Fibroblast of skin of back (primary cell): ENCODE measurements at regions not wholly inside any gene's neighbourhood (a gene's known extent, or its start where the extent isn't known, plus 50 kb on each side); places are given as distances from the start of the nearest gene placed in this dataset.

Source experiments
- DNase-seq: peaks from one replicate; pipeline ENCODE4 v3.0.0-alpha.2; 2013

- no peak for DNase-seq
Observed at GRCh38 chr13:78325585-78325984, 277.8 kb downstream of the POU4F1 start.

DNA sequence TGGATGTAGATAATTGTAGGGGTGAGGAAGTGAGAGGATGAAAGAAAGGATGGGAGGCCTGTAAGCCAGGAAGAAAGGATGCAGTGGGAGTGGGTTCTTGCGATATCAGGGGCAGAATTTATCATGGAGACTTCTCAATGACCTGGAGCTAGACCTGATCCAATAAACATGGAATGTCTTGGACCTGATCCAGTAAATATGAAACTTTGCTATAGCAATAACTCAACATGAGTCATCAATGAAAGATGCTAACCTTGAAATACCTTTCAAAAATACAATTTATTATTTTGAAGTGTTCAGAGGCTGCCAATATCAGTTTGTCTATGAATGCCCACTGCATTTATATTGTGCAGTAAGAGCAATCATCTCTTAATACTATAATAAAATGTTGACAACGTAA, 279.5 kb downstream of the POU4F1 start:
- DNase-seq = no peak

GRCh38 chr13:78323040-78323439, 280.3 kb downstream of the POU4F1 start:
- no peak for DNase-seq

- DNase-seq = no peak
Observed at GRCh38 chr13:78319101-78319627, 284.2 kb downstream of the POU4F1 start.

- DNase-seq = no peak
Observed at GRCh38 chr13:78317030-78317429, 286.3 kb downstream of the POU4F1 start.

DNA sequence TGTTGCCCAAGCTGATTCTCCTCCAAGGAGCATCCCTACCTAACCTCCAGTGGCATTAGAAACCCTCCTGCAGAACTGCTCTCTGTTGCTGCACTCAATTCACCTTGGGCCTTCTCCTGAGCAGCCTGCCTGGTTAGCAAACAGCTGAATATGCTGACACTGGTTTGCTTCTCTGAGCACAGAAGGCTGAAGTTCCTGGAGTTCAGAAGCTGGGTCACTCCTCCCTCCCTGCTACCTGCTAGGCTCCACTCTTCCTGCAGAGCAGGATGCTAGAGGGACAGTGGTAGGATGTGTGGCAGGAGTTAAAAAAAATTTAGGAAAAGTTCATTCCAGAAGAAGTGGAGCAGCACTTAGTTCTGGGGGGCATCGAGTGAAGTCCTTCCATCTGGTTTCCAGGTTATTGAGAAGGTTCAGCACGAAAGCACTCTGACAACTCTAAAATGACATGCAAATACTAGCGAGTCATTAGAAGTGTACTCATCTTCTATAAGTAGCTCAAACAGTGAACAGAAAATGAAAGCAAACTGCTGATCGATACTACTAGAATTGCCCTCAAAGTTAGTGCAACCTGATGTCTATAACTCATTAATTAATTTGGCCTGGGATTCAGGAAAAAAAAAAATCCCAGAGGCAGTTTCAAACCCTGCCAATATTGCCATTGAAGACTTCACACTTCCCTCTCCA, 293.7 kb downstream of the POU4F1 start:
- no peak for DNase-seq

- no peak for DNase-seq
Observed at GRCh38 chr13:78306519-78307206, 296.7 kb downstream of the POU4F1 start.

DNA sequence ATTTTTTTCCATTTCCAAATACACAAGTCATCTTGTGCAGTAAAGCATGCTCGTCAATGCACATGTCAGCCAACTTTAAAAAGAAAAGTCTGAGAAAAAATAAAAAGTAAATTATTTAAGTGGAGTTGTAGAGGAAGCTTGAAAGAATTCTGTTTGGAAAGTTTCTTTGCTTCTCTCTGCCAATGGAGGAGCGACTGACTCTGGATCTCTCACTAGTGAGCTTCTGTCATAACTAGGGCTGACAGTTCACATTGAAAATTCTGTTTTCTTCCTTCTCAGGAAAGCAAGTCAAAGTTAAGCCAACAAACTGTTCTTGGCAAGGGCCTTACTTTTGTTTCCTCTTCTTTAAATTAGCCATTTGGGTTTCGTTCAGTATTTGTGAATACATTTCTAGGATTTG, 298.2 kb downstream of the POU4F1 start:
- DNase-seq = no peak

DNA sequence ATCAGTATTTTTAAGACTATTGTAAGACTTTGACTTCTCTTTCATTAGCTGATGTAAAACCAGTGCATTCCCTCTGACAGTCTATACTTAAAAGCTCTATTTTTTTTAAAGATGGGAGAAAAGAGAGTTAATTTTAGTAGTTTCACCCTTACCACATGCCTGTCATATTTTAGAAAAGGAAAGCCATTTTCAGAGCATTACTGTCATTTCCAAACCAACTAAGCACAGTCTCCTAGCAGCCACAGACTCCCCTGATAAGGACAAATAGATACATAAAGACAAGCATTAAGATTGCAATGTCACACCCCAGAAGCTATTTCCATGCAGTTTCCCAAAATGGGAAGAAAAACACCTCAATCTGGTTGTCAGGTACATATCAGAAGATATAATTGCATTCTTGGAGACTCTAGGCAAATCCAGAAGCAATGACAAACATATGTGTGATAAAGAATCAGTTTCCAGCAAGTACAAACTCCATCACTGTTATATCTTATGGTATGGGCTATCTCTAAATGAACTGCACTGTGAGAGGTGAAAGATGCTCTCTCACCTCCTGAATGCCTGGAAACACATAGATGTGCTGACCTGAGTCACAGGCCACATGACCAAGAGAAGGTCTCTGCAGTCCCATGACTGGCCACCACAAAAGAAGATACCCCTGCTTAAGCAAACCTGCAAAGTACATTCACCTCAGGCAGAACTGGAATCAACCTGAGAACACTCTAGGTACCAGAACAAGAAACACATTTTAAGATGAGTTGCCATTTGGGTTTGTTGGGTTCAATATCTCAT, 303.3 kb downstream of the POU4F1 start:
- no peak for DNase-seq

- DNase-seq = no peak
Observed at GRCh38 chr13:78298657-78299056, 304.7 kb downstream of the POU4F1 start.

DNA sequence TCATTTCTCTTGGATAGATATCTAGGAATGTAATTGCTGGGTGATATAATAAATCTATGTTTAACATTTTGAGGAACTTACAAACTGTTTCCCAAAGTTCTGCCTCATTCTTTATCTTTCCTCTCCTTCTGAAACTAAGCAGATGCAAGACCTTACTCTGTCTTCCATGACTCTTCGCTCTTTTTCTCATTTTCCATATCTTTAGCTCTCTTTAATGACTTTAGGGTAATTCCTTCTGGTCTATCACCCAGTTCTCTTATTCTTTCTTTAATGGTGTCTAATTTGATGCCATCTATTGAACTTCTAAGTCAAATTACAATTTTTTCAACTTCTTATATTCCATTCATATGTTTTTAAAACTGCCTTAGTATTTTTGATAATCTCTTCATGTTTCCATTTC, 316.6 kb downstream of the POU4F1 start:
- DNase-seq = no peak

DNA sequence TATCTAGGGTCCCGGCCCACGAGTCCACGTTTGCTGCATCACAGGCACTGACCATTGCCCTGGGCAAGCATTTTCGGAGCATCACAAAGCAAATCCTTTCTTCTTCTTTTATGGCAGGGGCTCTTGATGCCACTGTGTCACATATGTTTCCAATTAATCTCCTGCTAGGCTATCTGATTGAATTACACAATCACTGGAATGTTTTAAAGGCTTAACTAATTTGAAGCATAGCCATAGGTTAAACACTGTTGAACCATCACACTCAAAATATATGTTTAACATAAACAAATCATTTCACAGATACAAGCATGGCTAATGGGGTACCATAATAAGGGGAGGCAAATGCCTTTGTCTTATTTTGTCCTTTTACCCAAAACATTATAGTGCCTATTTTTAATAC, 338.3 kb downstream of the POU4F1 start:
- DNase-seq = no peak

GRCh38 chr13:78258304-78258703, 339.7 kb upstream of the EDNRB start:
- no peak for DNase-seq

GRCh38 chr13:78256484-78256883, 337.9 kb upstream of the EDNRB start:
- DNase-seq = no peak

DNA sequence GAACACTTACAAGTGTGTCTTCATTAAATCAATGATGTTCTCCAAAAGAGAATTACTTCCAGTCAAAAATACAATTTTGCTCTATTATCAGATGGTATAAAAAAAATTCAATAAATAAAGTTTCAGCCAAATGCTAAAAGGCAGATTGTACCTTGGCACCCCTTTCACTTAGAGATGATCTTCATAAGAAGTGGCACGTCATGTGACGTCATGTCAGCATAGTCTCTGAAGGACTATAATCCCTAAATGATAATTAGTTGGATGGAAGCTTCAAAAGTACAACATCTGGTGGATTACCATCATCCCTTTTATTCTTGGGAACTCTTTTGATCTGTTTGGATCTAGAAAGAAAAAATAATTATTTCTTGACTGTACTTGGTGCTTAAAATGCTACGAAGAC, 335.5 kb upstream of the EDNRB start:
- no peak for DNase-seq

DNA sequence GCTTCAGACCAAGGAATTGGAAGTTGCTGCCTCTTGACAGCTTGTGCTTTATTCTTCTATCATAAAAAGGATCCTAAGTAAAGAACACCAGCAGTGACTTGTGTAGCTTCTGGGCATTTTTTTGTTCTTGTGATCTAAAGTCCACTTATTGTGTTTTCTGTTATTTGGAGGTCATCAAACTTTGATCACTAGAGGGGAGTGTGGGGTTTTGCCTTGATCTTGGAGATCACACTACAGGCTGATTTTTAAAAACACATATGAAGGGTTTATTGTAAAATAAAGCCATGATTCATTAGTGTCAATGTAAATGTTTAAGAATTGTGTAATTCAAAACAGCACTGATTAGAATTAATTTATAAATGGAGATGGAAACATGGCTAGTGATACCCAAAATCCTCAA, 328.7 kb upstream of the EDNRB start:
- no peak for DNase-seq

- peak; percentile 11 for DNase-seq
Observed at GRCh38 chr13:78241278-78241919, 322.8 kb upstream of the EDNRB start.

DNA sequence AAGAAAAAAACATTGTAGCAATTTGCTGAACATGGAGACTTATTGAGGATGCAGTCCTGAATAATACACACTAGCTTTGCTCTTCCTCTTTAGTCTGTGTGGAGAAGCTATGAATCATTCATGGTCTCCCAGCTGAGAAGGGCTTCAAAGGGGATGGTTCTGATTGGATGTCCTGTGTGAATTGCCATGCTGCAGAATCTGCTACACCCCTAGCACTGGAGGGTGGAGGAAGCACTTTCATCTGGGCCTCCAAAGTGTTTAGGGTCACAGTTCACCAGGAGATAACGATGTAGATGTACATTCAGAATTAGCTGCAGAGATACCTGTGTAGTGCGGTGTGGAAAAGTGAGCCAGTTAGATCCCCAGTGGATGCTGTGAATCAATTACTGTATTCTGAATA, 321.1 kb upstream of the EDNRB start:
- peak; percentile 1 for DNase-seq

DNA sequence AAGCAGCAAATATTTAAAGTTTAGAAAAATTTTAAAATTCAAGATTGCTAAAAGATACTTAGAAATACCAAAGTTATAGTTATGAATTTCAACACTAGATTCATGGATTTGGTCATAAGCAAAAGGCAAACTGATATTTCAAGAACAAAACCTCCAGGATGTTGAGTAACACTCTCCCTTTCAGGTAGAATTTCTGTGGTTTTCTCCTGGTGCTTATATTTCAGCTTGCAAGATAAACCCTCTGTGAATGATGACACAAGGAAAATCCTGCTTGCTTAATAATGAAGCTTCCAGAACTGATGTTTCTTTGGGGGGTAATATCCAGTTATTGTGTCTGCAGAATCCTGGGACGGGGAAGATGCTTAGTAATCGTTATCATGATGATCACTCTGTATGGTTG, 320.3 kb upstream of the EDNRB start:
- no peak for DNase-seq

GRCh38 chr13:78228940-78229339, 310.3 kb upstream of the EDNRB start:
- DNase-seq = peak; percentile 5

DNA sequence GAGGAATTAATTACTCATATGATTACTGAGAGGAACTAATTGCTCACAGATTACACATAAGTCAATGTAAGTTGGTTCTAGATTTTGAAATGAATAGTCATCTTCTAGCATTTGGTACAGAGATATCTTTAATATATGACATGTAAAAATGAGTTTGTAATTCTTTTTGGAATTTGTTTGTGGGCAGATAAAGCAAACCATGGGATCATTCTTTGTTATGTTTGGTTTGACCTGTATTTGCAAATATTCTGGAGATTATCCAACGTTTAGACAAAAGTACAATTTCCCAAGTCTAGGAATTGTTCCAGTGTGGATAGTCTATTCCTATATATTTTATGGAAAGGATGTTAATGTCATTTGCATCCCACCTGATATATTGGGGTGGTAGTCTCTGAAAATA, 309.6 kb upstream of the EDNRB start:
- DNase-seq = no peak

DNA sequence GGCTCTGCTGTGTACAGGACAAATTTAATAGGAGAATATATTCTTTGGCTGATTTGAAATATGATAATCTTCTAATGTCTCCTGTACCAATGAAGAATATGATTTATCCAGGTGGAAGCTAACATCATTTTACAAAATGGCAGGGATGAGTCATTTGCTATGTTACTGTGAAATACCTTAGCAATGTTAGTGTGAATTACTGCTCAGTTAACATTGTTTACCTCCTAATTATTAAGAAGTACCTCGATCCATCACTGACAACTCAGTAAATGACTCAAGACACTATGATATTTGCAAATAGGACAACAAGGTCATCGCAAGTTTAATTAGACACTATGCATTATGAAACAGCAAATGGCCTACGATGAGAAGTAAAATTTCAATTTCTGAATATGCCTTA, 309.1 kb upstream of the EDNRB start:
- DNase-seq = no peak
